ENCODE measurements at regions not wholly inside any gene's neighbourhood (a gene's known extent, or its start where the extent isn't known, plus 50 kb on each side); places are given as distances from the start of the nearest gene placed in this dataset.

DNA sequence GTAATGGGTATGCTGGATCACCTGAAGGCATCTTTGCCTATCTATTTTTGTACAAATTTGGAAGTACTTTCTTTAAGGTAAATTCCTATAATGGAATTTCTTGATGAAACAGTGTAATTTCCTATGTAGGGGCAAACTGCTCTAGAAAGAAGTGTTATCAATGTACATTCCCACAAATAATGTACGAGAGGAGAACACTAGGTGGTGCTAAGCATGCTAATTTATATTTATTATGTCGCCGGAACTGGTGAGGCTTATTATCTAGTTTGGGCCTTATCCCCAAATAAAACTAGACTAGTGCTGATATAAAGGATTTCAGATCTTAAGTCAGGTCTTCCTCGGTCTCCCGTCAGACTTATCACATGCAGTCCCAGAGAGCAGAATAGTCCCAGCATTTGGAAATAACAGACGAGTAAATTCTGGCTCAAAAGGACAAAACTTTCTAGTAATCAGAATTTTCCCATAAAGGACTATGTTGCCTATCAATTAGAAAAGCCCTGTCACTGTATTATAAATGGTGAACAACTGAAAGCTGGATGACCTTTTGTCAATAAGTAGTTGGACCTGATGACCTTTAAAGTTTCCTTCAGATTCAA lies 86.9 kb upstream of the RBBP8 start:
- TF ChIP-seq, protein P1, sequence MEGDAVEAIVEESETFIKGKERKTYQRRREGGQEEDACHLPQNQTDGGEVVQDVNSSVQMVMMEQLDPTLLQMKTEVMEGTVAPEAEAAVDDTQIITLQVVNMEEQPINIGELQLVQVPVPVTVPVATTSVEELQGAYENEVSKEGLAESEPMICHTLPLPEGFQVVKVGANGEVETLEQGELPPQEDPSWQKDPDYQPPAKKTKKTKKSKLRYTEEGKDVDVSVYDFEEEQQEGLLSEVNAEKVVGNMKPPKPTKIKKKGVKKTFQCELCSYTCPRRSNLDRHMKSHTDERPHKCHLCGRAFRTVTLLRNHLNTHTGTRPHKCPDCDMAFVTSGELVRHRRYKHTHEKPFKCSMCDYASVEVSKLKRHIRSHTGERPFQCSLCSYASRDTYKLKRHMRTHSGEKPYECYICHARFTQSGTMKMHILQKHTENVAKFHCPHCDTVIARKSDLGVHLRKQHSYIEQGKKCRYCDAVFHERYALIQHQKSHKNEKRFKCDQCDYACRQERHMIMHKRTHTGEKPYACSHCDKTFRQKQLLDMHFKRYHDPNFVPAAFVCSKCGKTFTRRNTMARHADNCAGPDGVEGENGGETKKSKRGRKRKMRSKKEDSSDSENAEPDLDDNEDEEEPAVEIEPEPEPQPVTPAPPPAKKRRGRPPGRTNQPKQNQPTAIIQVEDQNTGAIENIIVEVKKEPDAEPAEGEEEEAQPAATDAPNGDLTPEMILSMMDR (IDR thresholded peaks at IDR 0.05), result no peak
- Histone ChIP-seq H3K9me3 (no peaks in the 10 kb centered on the region), H3K4me3 (no peak overlapping the region), H3K36me3 (ENCODE audit: low read depth) (no peaks in the 10 kb centered on the region), H3K4me1 (ENCODE audit: low read depth) (no peaks in the 10 kb centered on the region)
- intact Hi-C loops (cut with DNase I, micrococcal nuclease), result no loop called here
- DNase-seq (peak in 1 of 3 donors; percentile 24), ATAC-seq (peak; percentile 36)

- DNase-seq, result no peak
- Histone ChIP-seq H3K36me3 (ENCODE audit: low read depth) (no peaks in the 10 kb centered on the region), H3K4me3 (no peak overlapping the region), H3K9me3 (no peaks in the 10 kb centered on the region), H3K4me1 (ENCODE audit: low read depth) (no peaks in the 10 kb centered on the region)
- intact Hi-C loops (cut with DNase I, micrococcal nuclease), result no loop called here
- TF ChIP-seq, protein P1 (IDR thresholded peaks at IDR 0.05), result no peak
- no peak for ATAC-seq
Measured at GRCh38 chr18:22846697-22847096, 86.4 kb upstream of the RBBP8 start.

DNA sequence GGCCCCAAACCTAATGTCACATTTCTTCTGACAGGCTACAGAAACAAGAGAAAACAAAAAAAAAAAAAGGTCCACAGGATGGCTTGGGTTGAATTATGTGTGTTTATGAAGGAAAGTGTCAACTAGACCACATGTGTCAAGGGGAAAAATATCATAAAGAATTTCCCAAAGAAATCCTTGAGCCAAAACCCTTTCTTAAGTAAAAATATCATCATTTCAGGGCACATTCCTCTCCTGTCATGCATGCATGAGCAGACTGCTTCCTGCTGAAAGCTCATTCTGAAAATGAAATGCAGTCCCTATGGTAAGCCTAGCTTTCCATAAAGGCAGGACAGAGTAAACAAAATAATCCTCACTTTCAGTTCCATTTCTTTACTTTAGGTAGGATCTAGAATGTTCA lies 85.7 kb upstream of the RBBP8 start:
- no peaks in the 10 kb centered on the region for H3K9me3 ChIP-seq
- TF ChIP-seq, protein P1 (IDR thresholded peaks at IDR 0.05), result no peak
- H3K4me3 ChIP-seq, result no peak overlapping the region
- H3K36me3 ChIP-seq (ENCODE audit: low read depth), result no peaks in the 10 kb centered on the region
- intact Hi-C loops (cut with DNase I, micrococcal nuclease), result no loop called here
- peak; percentile 37 for ATAC-seq
- no peak for DNase-seq
- no peaks in the 10 kb centered on the region for H3K4me1 ChIP-seq (ENCODE audit: low read depth)

- Histone ChIP-seq H3K4me1 (ENCODE audit: low read depth) (no peaks in the 10 kb centered on the region), H3K9me3 (no peaks in the 10 kb centered on the region), H3K4me3 (no peak overlapping the region), H3K36me3 (ENCODE audit: low read depth) (no peaks in the 10 kb centered on the region)
- no peak for ATAC-seq
- TF ChIP-seq, protein P1 (IDR thresholded peaks at IDR 0.05), result no peak
- intact Hi-C loops (cut with DNase I, micrococcal nuclease), result no loop called here
- no peak for DNase-seq
Measured at GRCh38 chr18:22847867-22848451, 85.2 kb upstream of the RBBP8 start.

GRCh38 chr18:22848615-22849014 lies 84.5 kb upstream of the RBBP8 start:
- ATAC-seq (peak; percentile 36), DNase-seq (no peak)
- intact Hi-C loops (cut with DNase I, micrococcal nuclease), result no loop called here
- TF ChIP-seq, protein P1 (IDR thresholded peaks at IDR 0.05), result no peak
- Histone ChIP-seq H3K9me3 (no peaks in the 10 kb centered on the region), H3K4me1 (ENCODE audit: low read depth) (no peaks in the 10 kb centered on the region), H3K4me3 (no peak overlapping the region), H3K36me3 (ENCODE audit: low read depth) (no peaks in the 10 kb centered on the region)

Measured in mucosa of descending colon (tissue), 3 donors.